Chondrocyte (in vitro differentiated cells): ENCODE measurements at regions not wholly inside any gene's neighbourhood (a gene's known extent, or its start where the extent isn't known, plus 50 kb on each side); places are given as distances from the start of the nearest gene placed in this dataset.
A peak's percentile ranks its signal among the peaks of the same experiment; 100 is the strongest.

Source experiments
- DNase-seq: peaks from one replicate; pipeline ENCODE4 v3.0.0; 2021; ENCODE audit warnings: mixed read lengths, low spot score
- H3K27ac Mint-ChIP-seq: one replicate; pipeline ENCODE4 v1.8.0; 2021; ENCODE audit warnings: mild to moderate bottlenecking, moderate library complexity, mixed read lengths; ENCODE audit not compliant: unreplicated experiment
- H3K27me3 Mint-ChIP-seq: 2 replicates; pipeline ENCODE4 v1.8.0; 2021; ENCODE audit warnings: low read depth, mixed read lengths
- H3K36me3 Mint-ChIP-seq: 2 replicates; pipeline ENCODE4 v1.8.0; 2021; ENCODE audit warnings: low read depth, mixed read lengths
- H3K4me1 Mint-ChIP-seq: 2 replicates; pipeline ENCODE4 v1.8.0; 2021; ENCODE audit warnings: low read depth, mild to moderate bottlenecking, mixed read lengths
- H3K4me3 Mint-ChIP-seq: one replicate; pipeline ENCODE4 v1.8.0; 2021; ENCODE audit warnings: mild to moderate bottlenecking, moderate library complexity, mixed read lengths; ENCODE audit not compliant: unreplicated experiment
- H3K9me3 Mint-ChIP-seq: 2 replicates; pipeline ENCODE4 v1.8.0; 2021; ENCODE audit warnings: low read depth, mixed read lengths
- TF ChIP-seq, protein P1 (sequence below): fragments of 200-600 bp; sonication (generic); IDR thresholded peaks from 2 replicates; pipeline ENCODE4 v1.5.0; 2021; ENCODE audit warnings: antibody characterized with exemption, mild to moderate bottlenecking, moderate library complexity

- no peak for DNase-seq
- Mint-ChIP-seq H3K4me1 (peaks cover 14% of the 10 kb centered on the region), H3K4me3 (no peak overlapping the region), H3K27ac (no peak overlapping the region), H3K36me3 (no peaks in the 10 kb centered on the region), H3K9me3 (peaks cover 7% of the 10 kb centered on the region), H3K27me3 (no peaks in the 10 kb centered on the region)
- TF ChIP-seq, protein P1, sequence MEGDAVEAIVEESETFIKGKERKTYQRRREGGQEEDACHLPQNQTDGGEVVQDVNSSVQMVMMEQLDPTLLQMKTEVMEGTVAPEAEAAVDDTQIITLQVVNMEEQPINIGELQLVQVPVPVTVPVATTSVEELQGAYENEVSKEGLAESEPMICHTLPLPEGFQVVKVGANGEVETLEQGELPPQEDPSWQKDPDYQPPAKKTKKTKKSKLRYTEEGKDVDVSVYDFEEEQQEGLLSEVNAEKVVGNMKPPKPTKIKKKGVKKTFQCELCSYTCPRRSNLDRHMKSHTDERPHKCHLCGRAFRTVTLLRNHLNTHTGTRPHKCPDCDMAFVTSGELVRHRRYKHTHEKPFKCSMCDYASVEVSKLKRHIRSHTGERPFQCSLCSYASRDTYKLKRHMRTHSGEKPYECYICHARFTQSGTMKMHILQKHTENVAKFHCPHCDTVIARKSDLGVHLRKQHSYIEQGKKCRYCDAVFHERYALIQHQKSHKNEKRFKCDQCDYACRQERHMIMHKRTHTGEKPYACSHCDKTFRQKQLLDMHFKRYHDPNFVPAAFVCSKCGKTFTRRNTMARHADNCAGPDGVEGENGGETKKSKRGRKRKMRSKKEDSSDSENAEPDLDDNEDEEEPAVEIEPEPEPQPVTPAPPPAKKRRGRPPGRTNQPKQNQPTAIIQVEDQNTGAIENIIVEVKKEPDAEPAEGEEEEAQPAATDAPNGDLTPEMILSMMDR, result no peak
Observed at GRCh38 chr6:10262505-10262904, 152.4 kb downstream of the TFAP2A start.

GRCh38 chr6:10259671-10260070 is 155.2 kb downstream of the TFAP2A start:
- Mint-ChIP-seq H3K4me1 (peaks cover 14% of the 10 kb centered on the region), H3K4me3 (no peak overlapping the region), H3K36me3 (no peaks in the 10 kb centered on the region), H3K9me3 (peaks cover 16% of the 10 kb centered on the region), H3K27me3 (no peaks in the 10 kb centered on the region), H3K27ac (peak overlapping the region; percentile 49)
- TF ChIP-seq, protein P1, result no peak
- DNase-seq, result no peak

GRCh38 chr6:10258341-10258740 is 156.5 kb downstream of the TFAP2A start:
- TF ChIP-seq, protein P1, result no peak
- Mint-ChIP-seq H3K27me3 (no peaks in the 10 kb centered on the region), H3K4me1 (peaks cover 14% of the 10 kb centered on the region), H3K27ac (no peak overlapping the region), H3K36me3 (no peaks in the 10 kb centered on the region), H3K9me3 (peaks cover 16% of the 10 kb centered on the region), H3K4me3 (no peak overlapping the region)
- DNase-seq, result no peak

- no peak for DNase-seq
- Mint-ChIP-seq H3K9me3 (peaks cover 16% of the 10 kb centered on the region), H3K4me3 (no peak overlapping the region), H3K4me1 (peaks cover 14% of the 10 kb centered on the region), H3K36me3 (no peaks in the 10 kb centered on the region), H3K27ac (no peak overlapping the region), H3K27me3 (no peaks in the 10 kb centered on the region)
- TF ChIP-seq, protein P1, result peak; percentile 69
Observed at GRCh38 chr6:10256113-10256690, 158.7 kb downstream of the TFAP2A start.

GRCh38 chr6:10250655-10251220 is 164.1 kb downstream of the TFAP2A start:
- peaks cover 10% of the 10 kb centered on the region for H3K4me1 Mint-ChIP-seq
- H3K27me3 Mint-ChIP-seq, result no peaks in the 10 kb centered on the region
- no peak for DNase-seq
- no peaks in the 10 kb centered on the region for H3K36me3 Mint-ChIP-seq
- no peak overlapping the region for H3K4me3 Mint-ChIP-seq
- no peaks in the 10 kb centered on the region for H3K9me3 Mint-ChIP-seq
- H3K27ac Mint-ChIP-seq, result no peak overlapping the region
- TF ChIP-seq, protein P1, result no peak
